HepG2 (cell line): ENCODE measurements at regions not wholly inside any gene's neighbourhood (a gene's known extent, or its start where the extent isn't known, plus 50 kb on each side); places are given as distances from the start of the nearest gene placed in this dataset.

ENCODE experiments used
- ATAC-seq: fragments of 200-7000 bp; cut with Tn5 transposase; 3 replicates; pipeline ENCODE4 v1.9.1; 2020; ENCODE audit warnings: mild to moderate bottlenecking, moderate library complexity
- BruUV-seq: library from RNA; stranded (reverse); fragments of 400-500 nt; replicated peaks from 2 replicates; lab custom pipeline; 2021; lab: Mats Ljungman, UMichigan
- CTCF ChIA-PET: fragments of 300-600 bp; formaldehyde crosslinking; extraction: SDS; loops from one replicate; lab custom pipeline; 2021; ENCODE audit warnings: low total read pairs, inconsistent platforms, low intra/inter-chr PET ratio; lab: Yijun Ruan, JAX
- POLR2A ChIA-PET: fragments of 350-600 bp; sonication (Branson Sonifier 250); formaldehyde crosslinking; loops from one replicate; lab custom pipeline; 2020; ENCODE audit warnings: antibody characterized with exemption, inconsistent platforms; lab: Yijun Ruan, JAX
- DNase-seq: peaks from one replicate; pipeline ENCODE4 v3.0.0-alpha.2; 2015; ENCODE audit warnings: low spot score
- FAIRE-seq: peaks from 3 replicates; lab custom pipeline; 2011; peaks lifted over from hg19 to GRCh38; lab: Jason Lieb, UNC
- H2AFZ ChIP-seq: one replicate; pipeline ENCODE4 v1.6.1; 2011; ENCODE audit warnings: low read length, inconsistent platforms
- H3K27ac ChIP-seq: fragments of 300-600 bp; 3 replicates; pipeline ENCODE4 v1.8.0; 2011; ENCODE audit warnings: mixed run types, mild to moderate bottlenecking, mixed read lengths, low read length, inconsistent platforms; ENCODE audit not compliant: insufficient read depth; ENCODE audit errors: extremely low read length
- H3K27me3 ChIP-seq, 2 experiments: fragments of 200-600 bp in 1 of 2; 2 replicates in 1 of 2; 3 replicates in 1 of 2; pipeline versions ENCODE4 v1.6.0 to v1.8.0; 2011; ENCODE audit warnings: low read length in 2 of 2, mild to moderate bottlenecking in 2 of 2, moderate library complexity in 2 of 2, inconsistent platforms in 1 of 2; ENCODE audit not compliant: insufficient read depth in 2 of 2, control insufficient read depth in 1 of 2
- H3K36me3 ChIP-seq, 2 experiments: fragments of 200-600 bp in 1 of 2; replicated peaks in 1 of 2; 2 replicates in 1 of 2; 3 replicates in 1 of 2; pipeline versions ENCODE4 v1.5.1 to v1.8.0; 2011; ENCODE audit warnings: low read length in 2 of 2, inconsistent platforms in 1 of 2; ENCODE audit not compliant: insufficient read depth in 2 of 2, control insufficient read depth in 1 of 2
- H3K4me1 ChIP-seq: 2 replicates; pipeline ENCODE4 v1.5.1; 2012; ENCODE audit warnings: low read length, inconsistent platforms; ENCODE audit not compliant: insufficient read depth
- H3K4me2 ChIP-seq: 2 replicates; pipeline ENCODE4 v1.6.0; 2011; ENCODE audit warnings: low read depth, low read length, inconsistent platforms
- H3K4me3 ChIP-seq, 3 experiments: fragments of 200-600 bp in 1 of 3; sonication (generic), shearing (Covaris generic) in 1 of 3; replicated peaks in 1 of 3; 2 replicates each; pipeline ENCODE4 v1.5.1; 2011 to 2016; ENCODE audit warnings: low read length in 3 of 3, inconsistent platforms in 2 of 3, low read depth in 2 of 3, mild to moderate bottlenecking in 2 of 3, control low read depth in 1 of 3, mixed read lengths in 1 of 3; ENCODE audit not compliant: insufficient read depth in 1 of 3
- H3K79me2 ChIP-seq: one replicate; pipeline ENCODE4 v1.6.1; 2011; ENCODE audit warnings: low read length, inconsistent platforms; ENCODE audit not compliant: insufficient read depth
- H3K9ac ChIP-seq: 2 replicates; pipeline ENCODE4 v1.6.0; 2011; ENCODE audit warnings: mild to moderate bottlenecking, low read depth, low read length, inconsistent platforms; ENCODE audit not compliant: insufficient read depth
- H3K9me3 ChIP-seq: 2 replicates; pipeline ENCODE4 v1.5.1; 2012; ENCODE audit warnings: mild to moderate bottlenecking, low read length
- H4K20me1 ChIP-seq: 2 replicates; pipeline ENCODE4 v1.6.0; 2011; ENCODE audit warnings: inconsistent platforms, mild to moderate bottlenecking, low read length, moderate library complexity; ENCODE audit not compliant: insufficient read depth
- ATF7 ChIP-seq, 2 experiments: fragments of 450-650 bp in 1 of 2; sonication (generic) in 1 of 2; formaldehyde crosslinking in 1 of 2; IDR thresholded peaks; 2 replicates each; pipeline versions ENCODE4 v1.4.0 to v1.6.1; 2016 to 2020; ENCODE audit warnings: antibody characterized with exemption in 1 of 2, mild to moderate bottlenecking in 1 of 2, missing genetic modification reagents in 1 of 2
- CTCF ChIP-seq: sonication (generic); formaldehyde crosslinking; IDR thresholded peaks from 2 replicates; pipeline ENCODE4 v1.5.0; 2020; ENCODE audit warnings: mild to moderate bottlenecking, missing genetic modification reagents, moderate library complexity
- GABPB1 ChIP-seq: IDR thresholded peaks from 2 replicates; pipeline ENCODE4 v1.6.1; 2016; ENCODE audit warnings: mild to moderate bottlenecking, missing genetic modification reagents, moderate library complexity, missing compliant biosample characterization
- HMG20B ChIP-seq: conservative IDR thresholded peaks from 2 replicates; pipeline ENCODE4 v1.6.1; 2016; ENCODE audit warnings: missing genetic modification reagents, missing compliant biosample characterization
- KDM6A ChIP-seq: IDR thresholded peaks from 2 replicates; pipeline ENCODE4 v1.6.1; 2016; ENCODE audit warnings: low read depth
- MBD4 ChIP-seq: IDR thresholded peaks from 2 replicates; pipeline ENCODE4 v1.6.1; 2012; ENCODE audit warnings: low read length, inconsistent platforms, borderline replicate concordance
- SMC3 ChIP-seq: IDR thresholded peaks from 2 replicates; pipeline ENCODE4 v1.6.1; 2011; ENCODE audit warnings: low read length, improper control_type of control experiment
- STAG1 ChIP-seq: sonication (generic); formaldehyde crosslinking; IDR thresholded peaks from 2 replicates; pipeline ENCODE4 v1.4.0; 2020; ENCODE audit warnings: missing genetic modification reagents
- ZNF251 ChIP-seq: sonication (generic); formaldehyde crosslinking; IDR thresholded peaks from 2 replicates; pipeline ENCODE4 v1.9.0; 2021; ENCODE audit warnings: mild to moderate bottlenecking, missing genetic modification reagents
- ZNF264 ChIP-seq: sonication (generic); formaldehyde crosslinking; IDR thresholded peaks from 2 replicates; pipeline ENCODE4 v1.4.0; 2020; ENCODE audit warnings: missing genetic modification reagents
- ZNF549 ChIP-seq: sonication (generic); formaldehyde crosslinking; IDR thresholded peaks from 2 replicates; pipeline ENCODE4 v1.5.0; 2020; ENCODE audit warnings: missing genetic modification reagents
- ZNF574 ChIP-seq: sonication (generic); formaldehyde crosslinking; IDR thresholded peaks from 2 replicates; pipeline ENCODE4 v1.4.0; 2020; ENCODE audit warnings: missing genetic modification reagents
- ZSCAN25 ChIP-seq: sonication (generic); formaldehyde crosslinking; IDR thresholded peaks from 2 replicates; pipeline ENCODE4 v1.8.0; 2022; ENCODE audit warnings: mild to moderate bottlenecking, missing genetic modification reagents
- WGBS: methylation state at CpG from one replicate; pipeline ENCODE4 v1.1.6; 2017; ENCODE audit warnings: low lambda C conversion rate; 5-methylcytosine and 5-hydroxymethylcytosine counted together
- in situ Hi-C: cut with HindIII; loops from 2 replicates; pipeline ENCODE4 v1.10.0; 2017; ENCODE audit warnings: low pct_unique_long_range_greater_than_20kb; ENCODE audit not compliant: extremely low pct_ligation_motif_present
- intact Hi-C: fragments of 100-400 bp; cut with micrococcal nuclease; formaldehyde crosslinking; loops from one replicate; pipeline ENCODE4 v1.10.0; 2022; ENCODE audit not compliant: unreplicated experiment
- TF ChIP-seq, protein P1 (sequence below): sonication (generic); formaldehyde crosslinking; IDR thresholded peaks from 2 replicates; pipeline ENCODE4 v1.4.0; 2020; ENCODE audit warnings: mild to moderate bottlenecking, low read depth, missing genetic modification reagents

DNA sequence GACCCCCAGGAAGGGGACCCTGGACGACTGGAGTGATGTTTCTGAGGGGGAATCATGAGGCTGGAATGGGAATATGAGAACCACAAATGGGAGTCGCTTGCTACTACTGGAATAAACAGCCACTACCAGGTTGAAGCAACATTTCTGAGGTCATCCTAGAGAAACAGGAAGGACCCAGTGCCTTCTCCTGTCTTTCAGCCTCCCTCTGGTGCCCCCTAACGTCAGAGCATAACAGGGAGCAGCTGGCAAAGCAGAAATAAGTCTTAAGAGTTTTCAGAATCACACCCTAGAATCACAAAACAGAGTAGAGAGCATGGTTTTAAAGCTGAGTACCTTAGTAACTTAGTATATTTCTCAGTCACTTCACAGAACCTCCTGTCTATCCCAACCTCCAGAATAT, 347.8 kb upstream of the PITX2 start:
- Histone ChIP-seq H3K79me2 (no peaks in the 10 kb centered on the region), H4K20me1 (no peaks in the 10 kb centered on the region), H3K4me1 (no peaks in the 10 kb centered on the region), H3K9me3 (no peaks in the 10 kb centered on the region), H3K4me3 (no peak overlapping the region), H3K27me3 (no peaks in the 10 kb centered on the region), H3K36me3 (no peaks in the 10 kb centered on the region), H2AFZ (no peak overlapping the region), H3K27ac (no peak overlapping the region), H3K4me2 (no peak overlapping the region), H3K9ac (no peak overlapping the region)
- WGBS = 0% methylated on average over 3 of the region's 3 CpGs
- intact Hi-C loops = loop anchor here (1.0 kb wide), 1 partner anchor 339 kb away; no protein-coding TSS in a partner anchor
- ATAC-seq (peak; percentile 84), DNase-seq (peak; percentile 49), FAIRE-seq (peak; percentile 23)
- ChIA-PET CTCF (interaction anchor here (0.6 to 1.7 kb wide), 2 partner anchors 339 to 480 kb away, joined by 3 to 9 read pairs; no protein-coding TSS in a partner anchor), POLR2A (no interaction called here)
- in situ Hi-C loops = no loop called here
- TF ChIP-seq, protein P1, sequence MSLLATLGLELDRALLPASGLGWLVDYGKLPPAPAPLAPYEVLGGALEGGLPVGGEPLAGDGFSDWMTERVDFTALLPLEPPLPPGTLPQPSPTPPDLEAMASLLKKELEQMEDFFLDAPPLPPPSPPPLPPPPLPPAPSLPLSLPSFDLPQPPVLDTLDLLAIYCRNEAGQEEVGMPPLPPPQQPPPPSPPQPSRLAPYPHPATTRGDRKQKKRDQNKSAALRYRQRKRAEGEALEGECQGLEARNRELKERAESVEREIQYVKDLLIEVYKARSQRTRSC (CRISPR knock-in tag) = no peak
- TF ChIP-seq SMC3 (peak; percentile 52; the same call in 1 of the 2 replicates), GABPB1 (CRISPR knock-in tag) (peak; percentile 47; the same call in 1 of the 2 replicates), HMG20B (CRISPR knock-in tag) (no peak), MBD4 (no peak), KDM6A (no peak), ZNF574 (CRISPR knock-in tag) (peak; percentile 74), STAG1 (peak; percentile 57), ZNF251 (CRISPR knock-in tag) (no peak), ZNF549 (CRISPR knock-in tag) (no peak), CTCF (CRISPR knock-in tag) (peak; percentile 53), ZNF264 (CRISPR knock-in tag) (no peak), ZSCAN25 (no peak), ATF7 (IDR thresholded peaks at IDR 0.05) (no peak), ATF7 (CRISPR knock-in tag; IDR thresholded peaks at IDR 0.05) (no peak)
- no TSS peak for BruUV-seq
